ENCODE measurements at regions not wholly inside any gene's neighbourhood (a gene's known extent, or its start where the extent isn't known, plus 50 kb on each side); places are given as distances from the start of the nearest gene placed in this dataset.
"Not testable (repeated sequence)": the region's sequence is repeated elsewhere in the genome, so short reads cannot be mapped to it uniquely, and the experiment has no call there.

DNA sequence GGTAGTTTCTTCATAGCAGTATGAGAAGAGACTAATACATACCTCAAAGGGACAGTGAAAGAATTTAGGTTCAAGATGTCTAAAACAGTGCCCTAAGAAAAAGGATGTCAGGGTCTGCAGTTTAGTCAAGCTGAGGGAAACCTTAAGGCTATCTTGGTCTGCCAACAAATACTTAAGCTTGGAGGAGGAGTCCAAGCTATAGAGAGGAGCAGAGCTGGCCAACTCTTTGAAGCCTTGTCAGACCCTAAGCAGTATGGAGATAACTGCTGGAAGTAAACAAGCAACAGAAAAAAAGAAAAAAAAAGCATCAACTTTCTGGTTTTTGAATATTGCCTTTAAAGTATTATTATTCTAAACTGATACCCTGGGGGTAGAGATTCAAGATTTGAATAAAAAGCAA is 1518.1 kb downstream of the GRIK2 start (continued):
- TF ChIP-seq, protein P1, sequence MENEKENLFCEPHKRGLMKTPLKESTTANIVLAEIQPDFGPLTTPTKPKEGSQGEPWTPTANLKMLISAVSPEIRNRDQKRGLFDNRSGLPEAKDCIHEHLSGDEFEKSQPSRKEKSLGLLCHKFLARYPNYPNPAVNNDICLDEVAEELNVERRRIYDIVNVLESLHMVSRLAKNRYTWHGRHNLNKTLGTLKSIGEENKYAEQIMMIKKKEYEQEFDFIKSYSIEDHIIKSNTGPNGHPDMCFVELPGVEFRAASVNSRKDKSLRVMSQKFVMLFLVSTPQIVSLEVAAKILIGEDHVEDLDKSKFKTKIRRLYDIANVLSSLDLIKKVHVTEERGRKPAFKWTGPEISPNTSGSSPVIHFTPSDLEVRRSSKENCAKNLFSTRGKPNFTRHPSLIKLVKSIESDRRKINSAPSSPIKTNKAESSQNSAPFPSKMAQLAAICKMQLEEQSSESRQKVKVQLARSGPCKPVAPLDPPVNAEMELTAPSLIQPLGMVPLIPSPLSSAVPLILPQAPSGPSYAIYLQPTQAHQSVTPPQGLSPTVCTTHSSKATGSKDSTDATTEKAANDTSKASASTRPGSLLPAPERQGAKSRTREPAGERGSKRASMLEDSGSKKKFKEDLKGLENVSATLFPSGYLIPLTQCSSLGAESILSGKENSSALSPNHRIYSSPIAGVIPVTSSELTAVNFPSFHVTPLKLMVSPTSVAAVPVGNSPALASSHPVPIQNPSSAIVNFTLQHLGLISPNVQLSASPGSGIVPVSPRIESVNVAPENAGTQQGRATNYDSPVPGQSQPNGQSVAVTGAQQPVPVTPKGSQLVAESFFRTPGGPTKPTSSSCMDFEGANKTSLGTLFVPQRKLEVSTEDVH (IDR thresholded peaks at IDR 0.05; ENCODE audit: low read depth, partially characterized antibody), result no peak

DNA sequence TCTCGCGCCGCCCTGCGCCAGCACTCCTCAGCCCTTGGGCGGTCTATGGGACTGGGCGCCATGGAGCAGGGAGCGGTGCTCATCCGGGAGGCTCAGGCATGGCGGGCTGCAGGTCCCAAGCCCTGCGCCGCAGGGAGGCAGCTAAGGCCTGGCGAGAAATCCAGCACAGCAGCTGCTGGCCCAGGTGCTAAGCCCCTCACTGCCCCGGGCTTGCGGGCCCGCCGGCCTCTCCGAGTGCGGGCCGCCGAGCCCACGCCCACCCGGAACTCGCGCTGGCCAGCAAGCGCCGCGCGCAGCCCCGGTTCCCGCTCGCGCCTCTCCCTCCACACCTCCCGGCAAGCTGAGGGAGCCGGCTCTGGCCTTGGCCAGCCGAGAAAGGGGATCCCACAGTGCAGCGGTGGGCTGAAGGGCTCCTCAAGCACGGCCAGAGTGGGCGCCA is 1517.2 kb downstream of the GRIK2 start:
- H3K9ac ChIP-seq (ENCODE audit: control insufficient read depth, insufficient read depth, low read length); H3K79me2 ChIP-seq (ENCODE audit: control insufficient read depth, insufficient read depth, low read length); FAIRE-seq; H3K9me3 ChIP-seq (replicated peaks; ENCODE audit: control insufficient read depth, insufficient read depth, low read length); H3K27ac ChIP-seq (ENCODE audit: control insufficient read depth, insufficient read depth); H3K36me3 ChIP-seq (ENCODE audit: control insufficient read depth in 2 of 2, insufficient read depth in 2 of 2, low read length in 1 of 2); ATAC-seq; H3K4me3 ChIP-seq; BruUV-seq (replicated peaks); H3K4me2 ChIP-seq (ENCODE audit: control insufficient read depth, insufficient read depth); H3K27me3 ChIP-seq (replicated peaks in 1 of 2; ENCODE audit: control insufficient read depth in 2 of 2, insufficient read depth in 2 of 2, low read length in 1 of 2); H2AFZ ChIP-seq (ENCODE audit: control insufficient read depth, low read depth, low read length); H3K4me1 ChIP-seq (ENCODE audit: control insufficient read depth, insufficient read depth, low read length); SMC1A ChIA-PET (ENCODE audit: uncharacterized antibody, unreplicated experiment); H4K20me1 ChIP-seq (ENCODE audit: control insufficient read depth, insufficient read depth); in situ Hi-C loops (cut with MboI); intact Hi-C loops (cut with micrococcal nuclease; ENCODE audit: unreplicated experiment); RAD21 ChIA-PET (ENCODE audit: unreplicated experiment); DNase-seq (ENCODE audit: low read depth, low spot score); POLR2A ChIA-PET; CTCF ChIA-PET: not testable (repeated sequence)
- WGBS (ENCODE audit: insufficient coverage, insufficient replicate concordance, low lambda C conversion rate, missing lambda C conversion rate), result 78% methylated on average over 17 of the region's 38 CpGs

GRCh38 chr6:102907181-102907580 is 1513.7 kb downstream of the GRIK2 start:
- 46% methylated on average over 6 of the region's 6 CpGs for WGBS (ENCODE audit: insufficient coverage, insufficient replicate concordance, low lambda C conversion rate, missing lambda C conversion rate)
- no peaks in the 10 kb centered on the region for H3K27me3 ChIP-seq (replicated peaks in 1 of 2; ENCODE audit: control insufficient read depth in 2 of 2, insufficient read depth in 2 of 2, low read length in 1 of 2)
- ChIA-PET CTCF (interaction anchor here (1.0 to 1.2 kb wide), 2 partner anchors 17 to 216 kb away, joined by 3 to 6 read pairs; no protein-coding TSS in a partner anchor), POLR2A (no interaction called here), SMC1A (ENCODE audit: uncharacterized antibody, unreplicated experiment) (no interaction called here), RAD21 (ENCODE audit: unreplicated experiment) (no interaction called here)
- no peaks in the 10 kb centered on the region for H3K36me3 ChIP-seq (ENCODE audit: control insufficient read depth in 2 of 2, insufficient read depth in 2 of 2, low read length in 1 of 2)
- H3K9me3 ChIP-seq (replicated peaks; ENCODE audit: control insufficient read depth, insufficient read depth, low read length), result no peaks in the 10 kb centered on the region
- no peak overlapping the region for H3K27ac ChIP-seq (ENCODE audit: control insufficient read depth, insufficient read depth)
- intact Hi-C loops (cut with micrococcal nuclease; ENCODE audit: unreplicated experiment), result no loop called here
- H3K9ac ChIP-seq (ENCODE audit: control insufficient read depth, insufficient read depth, low read length), result no peak overlapping the region
- no peak for FAIRE-seq
- no peak for DNase-seq (ENCODE audit: low read depth, low spot score)
- in situ Hi-C loops (cut with MboI), result no loop called here
- H3K4me2 ChIP-seq (ENCODE audit: control insufficient read depth, insufficient read depth), result no peak overlapping the region
- no peaks in the 10 kb centered on the region for H3K79me2 ChIP-seq (ENCODE audit: control insufficient read depth, insufficient read depth, low read length)
- no peak overlapping the region for H2AFZ ChIP-seq (ENCODE audit: control insufficient read depth, low read depth, low read length)
- no peaks in the 10 kb centered on the region for H3K4me1 ChIP-seq (ENCODE audit: control insufficient read depth, insufficient read depth, low read length)
- no peaks in the 10 kb centered on the region for H4K20me1 ChIP-seq (ENCODE audit: control insufficient read depth, insufficient read depth)
- BruUV-seq (replicated peaks), result no TSS peak
- no peak overlapping the region for H3K4me3 ChIP-seq
- ATAC-seq, result peak; percentile 68
- no peak for TF ChIP-seq RAD51 (IDR thresholded peaks at IDR 0.05)
- no peak for TF ChIP-seq TARDBP (IDR thresholded peaks at IDR 0.05; ENCODE audit: borderline replicate concordance)
- TF ChIP-seq, protein P2, sequence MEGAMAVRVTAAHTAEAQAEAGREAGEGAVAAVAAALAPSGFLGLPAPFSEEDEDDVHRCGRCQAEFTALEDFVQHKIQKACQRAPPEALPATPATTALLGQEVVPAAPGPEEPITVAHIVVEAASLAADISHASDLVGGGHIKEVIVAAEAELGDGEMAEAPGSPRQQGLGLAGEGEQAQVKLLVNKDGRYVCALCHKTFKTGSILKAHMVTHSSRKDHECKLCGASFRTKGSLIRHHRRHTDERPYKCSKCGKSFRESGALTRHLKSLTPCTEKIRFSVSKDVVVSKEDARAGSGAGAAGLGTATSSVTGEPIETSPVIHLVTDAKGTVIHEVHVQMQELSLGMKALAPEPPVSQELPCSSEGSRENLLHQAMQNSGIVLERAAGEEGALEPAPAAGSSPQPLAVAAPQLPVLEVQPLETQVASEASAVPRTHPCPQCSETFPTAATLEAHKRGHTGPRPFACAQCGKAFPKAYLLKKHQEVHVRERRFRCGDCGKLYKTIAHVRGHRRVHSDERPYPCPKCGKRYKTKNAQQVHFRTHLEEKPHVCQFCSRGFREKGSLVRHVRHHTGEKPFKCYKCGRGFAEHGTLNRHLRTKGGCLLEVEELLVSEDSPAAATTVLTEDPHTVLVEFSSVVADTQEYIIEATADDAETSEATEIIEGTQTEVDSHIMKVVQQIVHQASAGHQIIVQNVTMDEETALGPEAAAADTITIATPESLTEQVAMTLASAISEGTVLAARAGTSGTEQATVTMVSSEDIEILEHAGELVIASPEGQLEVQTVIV (IDR thresholded peaks at IDR 0.05; ENCODE audit: borderline replicate concordance, partially characterized antibody), result no peak
- TF ChIP-seq ZSCAN29 (IDR thresholded peaks at IDR 0.05), result no peak
- TF ChIP-seq ATF7 (IDR thresholded peaks at IDR 0.05; ENCODE audit: low read depth), result no peak
- TF ChIP-seq KLF5 (IDR thresholded peaks at IDR 0.05; ENCODE audit: partially characterized antibody), result no peak
- TF ChIP-seq, protein P3, sequence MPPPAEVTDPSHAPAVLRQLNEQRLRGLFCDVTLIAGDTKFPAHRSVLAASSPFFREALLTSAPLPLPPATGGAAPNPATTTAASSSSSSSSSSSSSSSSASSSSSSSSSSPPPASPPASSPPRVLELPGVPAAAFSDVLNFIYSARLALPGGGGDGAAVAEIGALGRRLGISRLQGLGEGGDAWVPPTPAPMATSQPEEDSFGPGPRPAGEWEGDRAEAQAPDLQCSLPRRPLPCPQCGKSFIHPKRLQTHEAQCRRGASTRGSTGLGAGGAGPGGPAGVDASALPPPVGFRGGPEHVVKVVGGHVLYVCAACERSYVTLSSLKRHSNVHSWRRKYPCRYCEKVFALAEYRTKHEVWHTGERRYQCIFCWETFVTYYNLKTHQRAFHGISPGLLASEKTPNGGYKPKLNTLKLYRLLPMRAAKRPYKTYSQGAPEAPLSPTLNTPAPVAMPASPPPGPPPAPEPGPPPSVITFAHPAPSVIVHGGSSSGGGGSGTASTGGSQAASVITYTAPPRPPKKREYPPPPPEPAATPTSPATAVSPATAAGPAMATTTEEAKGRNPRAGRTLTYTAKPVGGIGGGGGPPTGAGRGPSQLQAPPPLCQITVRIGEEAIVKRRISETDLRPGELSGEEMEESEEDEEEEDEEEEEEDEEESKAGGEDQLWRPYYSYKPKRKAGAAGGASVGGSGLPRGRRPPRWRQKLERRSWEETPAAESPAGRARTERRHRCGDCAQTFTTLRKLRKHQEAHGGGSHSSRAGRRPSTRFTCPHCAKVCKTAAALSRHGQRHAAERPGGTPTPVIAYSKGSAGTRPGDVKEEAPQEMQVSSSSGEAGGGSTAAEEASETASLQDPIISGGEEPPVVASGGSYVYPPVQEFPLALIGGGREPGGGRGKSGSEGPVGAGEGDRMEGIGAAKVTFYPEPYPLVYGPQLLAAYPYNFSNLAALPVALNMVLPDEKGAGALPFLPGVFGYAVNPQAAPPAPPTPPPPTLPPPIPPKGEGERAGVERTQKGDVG (CRISPR knock-in tag; IDR thresholded peaks at IDR 0.05), result no peak
